Vagina (tissue), 2 donors: ENCODE measurements at regions not wholly inside any gene's neighbourhood (a gene's known extent, or its start where the extent isn't known, plus 50 kb on each side); places are given as distances from the start of the nearest gene placed in this dataset.
"Not testable (repeated sequence)": the region's sequence is repeated elsewhere in the genome, so short reads cannot be mapped to it uniquely, and the experiment has no call there.

Experiments used
- DNase-seq, 2 donors: peaks; one replicate each; pipeline ENCODE4 v3.0.0-alpha.2; 2017; ENCODE audit errors: extremely low spot score in 2 of 2
- H3K27ac ChIP-seq: fragments of 200-600 bp; sonication (generic); one replicate; pipeline ENCODE4 v1.5.1; 2019
- H3K27me3 ChIP-seq: fragments of 200-600 bp; sonication (generic); one replicate; pipeline ENCODE4 v1.5.1; 2019
- H3K36me3 ChIP-seq, 2 donors: fragments of 200-600 bp; sonication (generic); one replicate each; pipeline ENCODE4 v1.5.1; 2017 to 2019
- H3K4me1 ChIP-seq: fragments of 200-600 bp; sonication (generic); one replicate; pipeline ENCODE4 v1.5.1; 2019
- H3K4me3 ChIP-seq, 2 donors: fragments of 200-600 bp; sonication (generic); 1 replicate in 1 of 2; 2 replicates in 1 of 2; pipeline ENCODE4 v1.5.1; 2016 to 2019
- H3K9me3 ChIP-seq: fragments of 200-600 bp; sonication (generic); one replicate; pipeline ENCODE4 v1.5.1; 2019
- POLR2A ChIP-seq, 2 donors: fragments of 450-650 bp; IDR thresholded peaks; one replicate each; pipeline ENCODE4 v1.6.1; 2017; ENCODE audit warnings: antibody characterized with exemption in 2 of 2, mild to moderate bottlenecking in 2 of 2, moderate library complexity in 2 of 2
- POLR2AphosphoS5 ChIP-seq, 2 donors: sonication (generic); formaldehyde crosslinking; IDR thresholded peaks; one replicate each; pipeline ENCODE4 v1.9.0; 2017; ENCODE audit warnings: antibody characterized with exemption in 2 of 2, mild to moderate bottlenecking in 2 of 2, low read depth in 1 of 2; ENCODE audit not compliant: insufficient read depth in 1 of 2
- intact Hi-C: fragments of 100-400 bp; cut with DNase I; formaldehyde crosslinking; loops from one replicate; pipeline ENCODE4 v1.15.1; 2023
- TF ChIP-seq, protein P1 (sequence below), 3 experiments: fragments of 450-650 bp in 2 of 3; fragments of 200-600 bp in 1 of 3; sonication (generic) in 1 of 3; IDR thresholded peaks; one replicate each; pipeline ENCODE4 v1.5.1; 2017 to 2019; ENCODE audit warnings: antibody characterized with exemption in 3 of 3, mild to moderate bottlenecking in 2 of 3, moderate library complexity in 2 of 3

DNA sequence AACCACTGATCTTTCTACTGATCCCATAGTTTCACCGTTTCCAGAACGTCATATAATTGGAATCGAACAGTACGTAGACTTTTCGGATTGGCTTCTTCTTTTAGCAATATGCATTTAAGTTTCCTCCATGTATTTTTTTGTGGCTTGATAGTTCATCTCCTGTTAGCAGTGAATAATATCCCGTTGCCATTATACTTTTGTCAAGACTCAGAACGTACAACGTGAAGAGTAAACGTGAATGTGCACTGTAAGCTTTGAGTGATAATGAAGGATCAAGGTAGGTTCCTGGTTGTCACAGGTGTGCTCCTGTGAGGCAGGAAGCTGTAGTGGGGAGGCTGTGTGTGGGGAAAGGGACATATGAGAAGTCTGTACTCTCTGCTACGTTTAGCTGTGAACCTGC is 1463.7 kb downstream of the FOXD4L5 start:
- H3K27me3 ChIP-seq, H3K27ac ChIP-seq, H3K9me3 ChIP-seq, H3K4me1 ChIP-seq, DNase-seq, H3K4me3 ChIP-seq, intact Hi-C loops, H3K36me3 ChIP-seq: not testable (repeated sequence)

DNA sequence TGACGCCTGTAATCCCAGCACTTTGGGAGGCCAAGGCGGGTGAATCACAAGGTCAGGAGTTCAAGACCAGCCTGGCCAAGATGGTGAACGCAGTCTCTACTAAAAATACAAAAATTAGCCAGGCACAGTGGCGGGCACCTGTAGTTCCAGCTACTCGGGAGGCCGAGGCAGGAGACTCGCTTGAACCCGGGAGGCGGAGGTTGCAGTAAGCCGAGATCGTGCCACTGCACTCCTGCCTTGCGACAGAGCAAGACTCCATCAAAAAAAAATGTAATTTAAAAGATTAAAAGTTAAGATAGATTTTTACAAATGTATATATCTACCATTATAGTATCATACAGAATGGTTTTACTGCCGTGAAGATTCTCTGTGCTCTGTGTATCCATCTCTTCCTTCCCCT is 1464.1 kb downstream of the FOXD4L5 start:
- H3K27me3 ChIP-seq, H3K9me3 ChIP-seq, DNase-seq, H3K4me1 ChIP-seq, H3K36me3 ChIP-seq, intact Hi-C loops, H3K4me3 ChIP-seq, H3K27ac ChIP-seq: not testable (repeated sequence)

DNA sequence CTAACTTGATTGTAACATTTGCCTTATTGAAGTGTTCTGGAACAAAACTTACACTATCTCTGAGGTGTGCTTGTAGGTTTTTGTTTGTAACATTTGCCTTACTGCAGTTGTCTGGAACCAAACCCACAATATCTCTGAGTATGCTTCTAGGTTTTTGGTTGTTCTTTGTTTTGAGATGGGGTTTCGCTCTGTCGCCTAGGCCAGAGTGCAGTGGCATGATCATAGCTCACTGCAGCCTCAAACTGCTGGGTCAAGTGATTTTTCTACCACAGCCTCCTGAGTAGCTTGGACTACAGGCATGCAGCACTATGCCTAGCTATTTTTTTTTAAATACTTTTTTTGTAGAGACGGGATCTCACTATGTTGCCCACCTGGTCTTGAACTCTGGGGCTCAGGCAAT is 1464.6 kb downstream of the FOXD4L5 start:
- H3K27me3 ChIP-seq, H3K4me3 ChIP-seq, DNase-seq, H3K9me3 ChIP-seq, H3K27ac ChIP-seq, H3K4me1 ChIP-seq, intact Hi-C loops, H3K36me3 ChIP-seq: not testable (repeated sequence)

DNA sequence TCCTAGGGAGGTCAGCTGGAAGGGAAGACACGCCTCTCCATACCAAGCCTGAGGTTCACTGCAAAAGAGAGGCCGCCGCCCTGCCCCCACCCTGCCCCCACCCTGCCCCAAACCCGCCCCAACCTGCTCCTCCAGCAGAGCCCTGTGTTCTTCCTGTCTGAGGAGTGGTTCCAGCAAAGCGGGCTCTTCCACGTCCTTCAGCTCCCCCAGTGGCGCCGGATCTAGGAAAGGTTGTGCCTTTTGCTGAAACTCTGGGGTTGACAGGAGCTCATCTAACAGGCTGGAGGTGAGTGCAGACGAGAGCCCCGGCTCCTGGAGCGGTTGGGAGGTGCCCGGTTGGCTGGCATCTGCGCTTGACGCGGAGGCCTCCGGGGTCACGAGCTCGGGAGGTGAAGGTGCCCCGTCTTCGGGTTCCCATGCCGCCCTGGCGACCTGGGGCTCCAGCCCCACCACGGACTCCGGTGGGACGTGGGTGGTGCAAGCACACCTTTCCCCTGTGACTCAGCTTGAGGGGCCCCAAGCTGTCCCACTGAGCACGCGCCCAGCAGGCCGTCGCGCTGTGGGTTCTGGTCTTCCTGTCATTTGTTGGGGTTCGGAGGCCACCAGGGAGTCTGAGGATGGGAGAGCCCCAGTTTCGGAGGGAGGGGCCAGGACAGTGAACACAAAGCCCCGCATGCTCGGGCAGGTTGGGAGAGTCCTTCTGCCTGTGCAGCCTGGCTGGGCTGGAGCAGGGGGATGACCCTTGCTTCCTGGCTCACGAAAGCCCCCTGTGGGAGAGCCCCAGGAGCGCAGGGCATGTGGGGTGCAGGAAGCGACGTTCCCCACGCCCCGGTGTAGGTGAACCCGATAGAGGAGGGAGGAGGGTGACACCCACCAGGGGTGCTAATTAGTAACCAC is 1467.1 kb downstream of the FOXD4L5 start:
- Histone ChIP-seq H3K4me1 (no peaks in the 10 kb centered on the region), H3K9me3 (no peaks in the 10 kb centered on the region), H3K27ac (peak overlapping the region; percentile 30), H3K27me3 (no peaks in the 10 kb centered on the region), H3K4me3 (peak overlapping the region; percentile 31 to 38), H3K36me3 (no peaks in the 10 kb centered on the region)
- intact Hi-C loops = no loop called here
- no peak for TF ChIP-seq POLR2AphosphoS5 (IDR thresholded peaks at IDR 0.05; ENCODE audit: insufficient read depth in 1 of 2, low read depth in 1 of 2)
- no peak for TF ChIP-seq POLR2A (IDR thresholded peaks at IDR 0.05)
- TF ChIP-seq, protein P1, sequence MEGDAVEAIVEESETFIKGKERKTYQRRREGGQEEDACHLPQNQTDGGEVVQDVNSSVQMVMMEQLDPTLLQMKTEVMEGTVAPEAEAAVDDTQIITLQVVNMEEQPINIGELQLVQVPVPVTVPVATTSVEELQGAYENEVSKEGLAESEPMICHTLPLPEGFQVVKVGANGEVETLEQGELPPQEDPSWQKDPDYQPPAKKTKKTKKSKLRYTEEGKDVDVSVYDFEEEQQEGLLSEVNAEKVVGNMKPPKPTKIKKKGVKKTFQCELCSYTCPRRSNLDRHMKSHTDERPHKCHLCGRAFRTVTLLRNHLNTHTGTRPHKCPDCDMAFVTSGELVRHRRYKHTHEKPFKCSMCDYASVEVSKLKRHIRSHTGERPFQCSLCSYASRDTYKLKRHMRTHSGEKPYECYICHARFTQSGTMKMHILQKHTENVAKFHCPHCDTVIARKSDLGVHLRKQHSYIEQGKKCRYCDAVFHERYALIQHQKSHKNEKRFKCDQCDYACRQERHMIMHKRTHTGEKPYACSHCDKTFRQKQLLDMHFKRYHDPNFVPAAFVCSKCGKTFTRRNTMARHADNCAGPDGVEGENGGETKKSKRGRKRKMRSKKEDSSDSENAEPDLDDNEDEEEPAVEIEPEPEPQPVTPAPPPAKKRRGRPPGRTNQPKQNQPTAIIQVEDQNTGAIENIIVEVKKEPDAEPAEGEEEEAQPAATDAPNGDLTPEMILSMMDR (IDR thresholded peaks at IDR 0.05) = no peak
- peak; percentile 98 to 100 for DNase-seq

DNA sequence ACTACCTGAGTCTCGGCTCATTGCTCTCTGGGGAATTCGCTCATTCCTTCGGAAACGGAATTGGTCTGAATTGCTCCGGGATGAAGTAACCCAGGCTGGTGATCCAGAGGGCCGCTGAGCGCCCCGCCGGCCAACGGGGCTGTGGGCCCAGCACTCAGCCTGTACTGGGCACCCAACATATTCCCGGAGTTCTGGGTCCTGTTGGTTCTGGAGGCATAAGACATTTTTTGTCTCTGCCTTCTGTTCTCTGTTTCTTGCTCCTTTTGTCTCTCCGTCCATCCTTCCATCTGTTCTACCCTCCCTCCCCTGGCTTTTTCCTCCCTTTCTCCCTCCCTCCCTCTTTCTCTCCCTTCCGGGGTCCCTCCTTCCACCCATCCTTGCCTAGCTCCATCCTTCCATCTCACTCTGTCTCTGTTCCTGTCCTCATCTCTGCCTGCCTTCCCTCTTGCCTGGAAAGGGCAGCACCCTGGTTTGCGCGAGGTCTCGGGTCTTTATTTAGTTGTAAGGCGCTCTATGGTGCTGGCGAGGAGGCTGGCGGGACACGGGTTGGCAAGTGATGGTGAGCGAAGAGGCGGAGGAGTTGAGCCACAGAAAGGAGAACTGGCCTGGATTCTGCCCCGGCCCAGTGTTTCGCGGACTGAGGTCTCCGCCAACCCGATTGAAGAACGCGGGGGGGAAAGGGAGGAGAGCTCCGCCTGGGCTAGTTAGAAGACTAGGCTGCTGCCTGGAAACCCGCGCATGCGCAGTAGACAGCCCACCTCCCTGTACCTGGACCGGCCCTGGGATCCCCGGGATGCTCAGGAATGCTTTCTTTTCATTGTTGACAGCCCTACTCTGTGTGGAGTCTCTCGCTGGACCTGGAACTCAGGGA is 1468.0 kb downstream of the FOXD4L5 start:
- Histone ChIP-seq H3K36me3 (no peaks in the 10 kb centered on the region), H3K4me1 (no peaks in the 10 kb centered on the region), H3K4me3 (peak overlapping the region in 1 of 2 donors; percentile 31), H3K27ac (no peak overlapping the region), H3K27me3 (no peaks in the 10 kb centered on the region), H3K9me3 (no peaks in the 10 kb centered on the region)
- intact Hi-C loops = no loop called here
- no peak for TF ChIP-seq POLR2AphosphoS5 (IDR thresholded peaks at IDR 0.05; ENCODE audit: insufficient read depth in 1 of 2, low read depth in 1 of 2)
- TF ChIP-seq POLR2A (IDR thresholded peaks at IDR 0.05) = no peak
- TF ChIP-seq, protein P1 (IDR thresholded peaks at IDR 0.05) = no peak
- DNase-seq = peak; percentile 96 to 100

DNA sequence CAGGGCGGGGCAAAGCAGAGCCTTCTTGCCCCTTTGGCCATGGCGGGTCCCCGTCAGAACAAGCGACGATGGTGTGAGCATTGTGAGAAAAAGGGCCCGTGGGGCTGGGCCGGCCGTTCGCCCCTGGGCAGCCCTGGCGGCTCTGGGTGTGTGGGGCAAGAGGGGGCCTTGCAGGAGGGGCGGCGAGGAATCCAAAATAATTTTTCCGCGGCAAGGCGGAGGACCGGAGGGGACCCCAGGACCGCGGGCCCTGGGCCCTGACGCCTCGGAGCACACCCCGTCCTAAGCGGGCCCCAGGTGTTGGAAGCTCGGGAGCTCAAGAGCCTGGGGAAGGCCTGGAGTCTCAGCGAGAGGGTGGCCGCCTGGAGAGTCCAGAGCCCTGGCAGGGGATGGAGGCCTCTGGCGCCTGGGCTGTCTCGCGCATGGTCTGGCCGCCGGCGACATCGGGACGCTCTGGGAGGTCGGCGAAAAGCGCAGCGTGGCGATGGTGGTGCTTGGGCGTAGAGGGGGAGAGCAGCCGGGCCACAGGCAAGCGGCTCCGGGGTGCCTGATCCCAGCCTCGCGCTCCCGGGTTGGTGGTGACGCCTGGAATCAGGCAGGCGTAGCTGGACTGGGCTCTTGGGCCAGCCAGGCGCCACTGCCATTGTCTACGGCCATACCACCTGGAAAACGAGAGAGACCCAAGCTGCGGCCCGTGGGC is 1469.9 kb downstream of the FOXD4L5 start:
- H3K4me1 ChIP-seq, H3K36me3 ChIP-seq, intact Hi-C loops, H3K9me3 ChIP-seq, H3K27ac ChIP-seq, H3K4me3 ChIP-seq, DNase-seq, H3K27me3 ChIP-seq: not testable (repeated sequence)

DNA sequence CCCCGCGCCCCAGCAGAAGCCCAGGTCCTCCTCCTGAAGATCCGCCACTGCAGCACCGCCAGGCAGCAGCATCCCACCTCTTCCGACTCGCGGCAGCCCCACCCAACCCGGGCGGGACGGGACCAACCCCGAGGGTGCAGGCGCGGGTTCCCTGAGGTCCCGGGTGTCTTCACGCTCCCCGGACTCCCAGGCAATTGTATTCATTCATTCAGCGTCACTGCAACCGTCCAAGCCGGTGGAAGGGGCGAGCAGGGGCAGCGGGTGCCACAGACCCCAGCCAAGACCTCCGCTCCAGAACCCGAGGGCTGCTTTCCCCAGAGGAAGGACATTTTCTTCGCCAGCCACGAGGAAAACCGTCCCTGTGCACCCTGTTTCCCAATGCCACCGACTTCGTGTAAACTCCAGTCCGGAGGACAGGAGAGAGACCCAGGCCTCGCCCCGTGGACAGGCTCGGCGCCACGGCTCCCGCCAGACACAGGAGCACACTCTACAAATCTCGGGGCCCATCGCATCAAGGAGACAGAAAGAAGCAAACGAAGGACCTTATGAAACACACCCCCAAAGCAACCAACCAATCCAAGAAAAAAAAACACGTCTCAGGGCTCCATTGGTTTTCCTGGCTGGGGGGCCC is 1471.5 kb downstream of the FOXD4L5 start:
- not testable (repeated sequence) for H3K27me3 ChIP-seq

DNA sequence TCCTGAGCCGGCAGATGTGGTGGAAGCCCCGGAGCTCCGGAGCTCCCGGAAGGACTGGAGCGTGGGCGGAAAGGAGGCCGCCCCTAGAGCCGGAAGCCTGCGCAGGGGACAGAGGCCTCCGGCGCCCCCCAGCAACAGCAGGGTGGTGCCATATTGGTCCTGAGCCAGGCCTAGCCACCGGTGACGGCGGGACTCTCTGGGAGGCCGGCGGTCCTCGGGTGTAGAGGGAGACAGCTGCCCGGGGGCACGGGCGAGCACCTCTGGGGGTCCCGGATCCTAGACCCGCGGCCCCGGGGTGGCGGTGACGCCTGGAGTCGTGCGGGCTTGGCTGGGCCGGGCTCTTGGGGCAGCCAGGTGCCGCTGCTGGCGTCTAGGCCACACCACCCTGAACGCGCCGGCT is 1472.2 kb downstream of the FOXD4L5 start:
- H3K9me3 ChIP-seq, H3K27me3 ChIP-seq, H3K4me1 ChIP-seq, intact Hi-C loops, H3K4me3 ChIP-seq, H3K27ac ChIP-seq, H3K36me3 ChIP-seq, DNase-seq: not testable (repeated sequence)

More for the DNA sequence above, 1471.5 kb downstream of the FOXD4L5 start:
- H3K4me3 ChIP-seq, H3K4me1 ChIP-seq, H3K27ac ChIP-seq, H3K36me3 ChIP-seq, H3K9me3 ChIP-seq, DNase-seq, intact Hi-C loops: not testable (repeated sequence)

DNA sequence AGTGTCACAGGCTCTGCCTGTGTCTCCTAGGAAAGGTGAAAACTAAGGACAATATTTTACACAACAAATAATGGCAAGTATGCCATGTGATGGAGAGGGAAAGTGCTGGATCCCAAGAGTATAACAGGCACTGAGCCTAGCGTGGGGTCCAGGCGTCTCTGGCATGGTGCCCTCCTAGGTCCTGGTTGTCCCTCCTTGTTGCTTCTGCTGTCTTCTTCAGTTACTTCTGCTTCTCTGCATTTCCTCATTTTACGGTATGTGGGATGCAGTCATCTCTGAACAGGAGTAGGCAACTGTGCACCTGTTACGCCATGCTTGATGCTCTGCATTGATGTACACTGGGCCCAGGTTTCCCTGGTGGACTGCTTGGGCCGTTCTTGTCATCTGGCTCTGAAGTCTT is 1480.8 kb downstream of the FOXD4L5 start:
- not testable (repeated sequence) for H3K27ac ChIP-seq

DNA sequence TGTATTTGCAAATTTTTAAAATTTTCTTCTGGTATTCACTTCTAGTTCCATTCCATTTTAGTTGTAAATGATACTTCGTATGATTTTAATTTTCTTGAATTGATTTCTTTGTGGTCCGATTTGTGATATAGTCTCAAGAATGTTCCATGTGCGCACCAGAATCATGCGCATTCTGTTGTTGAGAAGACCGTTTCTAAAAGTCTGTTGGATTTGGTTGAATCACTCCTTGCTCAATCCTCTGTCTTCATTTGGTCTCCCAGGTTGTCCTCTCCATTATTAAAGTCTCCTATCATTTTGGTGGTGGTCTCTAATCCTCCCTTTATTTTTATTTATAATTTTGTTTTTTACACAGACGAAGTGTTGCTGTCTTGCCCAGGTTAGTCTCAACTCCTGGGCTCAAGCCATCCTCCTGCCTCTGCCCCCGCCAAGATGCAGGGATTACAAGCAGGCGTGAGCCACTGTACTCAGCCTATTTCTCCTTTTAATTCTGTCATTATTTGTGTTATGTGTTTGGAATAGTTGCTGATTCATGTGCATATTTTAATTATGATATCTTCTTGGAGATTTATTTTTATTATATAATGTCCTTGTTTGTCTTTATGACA is 1490.8 kb downstream of the FOXD4L5 start:
- H3K4me3 ChIP-seq, H3K27me3 ChIP-seq, H3K4me1 ChIP-seq, H3K36me3 ChIP-seq, H3K9me3 ChIP-seq, H3K27ac ChIP-seq, intact Hi-C loops: not testable (repeated sequence)
- DNase-seq = peak in 1 of 2 donors; percentile 28

More for the DNA sequence above, 1480.8 kb downstream of the FOXD4L5 start:
- H3K36me3 ChIP-seq, H3K27me3 ChIP-seq, H3K9me3 ChIP-seq, H3K4me1 ChIP-seq, H3K4me3 ChIP-seq, intact Hi-C loops: not testable (repeated sequence)
- peak in 1 of 2 donors; percentile 22 for DNase-seq
